AG10803 (cell line): ENCODE measurements at regions not wholly inside any gene's neighbourhood (a gene's known extent, or its start where the extent isn't known, plus 50 kb on each side); places are given as distances from the start of the nearest gene placed in this dataset.

Source experiments
- DNase-seq: peaks from one replicate; pipeline ENCODE4 v3.0.0; 2010; ENCODE audit warnings: low read depth
- H3K4me3 ChIP-seq: 2 replicates; pipeline ENCODE4 v1.5.1; 2011; ENCODE audit warnings: mild to moderate bottlenecking, low read length, control low read depth
- TF ChIP-seq, protein P1 (sequence below): conservative IDR thresholded peaks from 2 replicates; pipeline ENCODE4 v1.5.1; 2011; ENCODE audit warnings: mild to moderate bottlenecking, low read length, control low read depth, inconsistent platforms

DNA sequence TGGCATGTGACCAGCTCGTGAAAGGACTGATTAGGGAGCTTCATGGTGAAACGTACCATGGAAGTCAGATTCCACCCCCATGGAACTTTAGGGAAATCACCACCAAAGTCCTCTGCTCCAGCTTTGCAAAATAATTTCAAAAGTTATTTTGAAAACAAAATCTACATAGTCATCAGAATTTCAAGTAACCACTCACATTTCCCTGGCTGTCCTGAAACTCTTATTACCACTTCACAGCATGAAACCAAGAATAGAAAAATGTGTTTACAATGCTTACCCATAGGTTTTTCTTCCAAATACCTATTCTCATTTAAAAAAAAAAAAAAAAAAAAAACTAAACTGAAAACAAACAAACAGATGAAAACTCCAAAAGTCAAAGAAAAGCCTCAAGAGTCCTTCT, 198.7 kb downstream of the PDGFRA start:
- TF ChIP-seq, protein P1, sequence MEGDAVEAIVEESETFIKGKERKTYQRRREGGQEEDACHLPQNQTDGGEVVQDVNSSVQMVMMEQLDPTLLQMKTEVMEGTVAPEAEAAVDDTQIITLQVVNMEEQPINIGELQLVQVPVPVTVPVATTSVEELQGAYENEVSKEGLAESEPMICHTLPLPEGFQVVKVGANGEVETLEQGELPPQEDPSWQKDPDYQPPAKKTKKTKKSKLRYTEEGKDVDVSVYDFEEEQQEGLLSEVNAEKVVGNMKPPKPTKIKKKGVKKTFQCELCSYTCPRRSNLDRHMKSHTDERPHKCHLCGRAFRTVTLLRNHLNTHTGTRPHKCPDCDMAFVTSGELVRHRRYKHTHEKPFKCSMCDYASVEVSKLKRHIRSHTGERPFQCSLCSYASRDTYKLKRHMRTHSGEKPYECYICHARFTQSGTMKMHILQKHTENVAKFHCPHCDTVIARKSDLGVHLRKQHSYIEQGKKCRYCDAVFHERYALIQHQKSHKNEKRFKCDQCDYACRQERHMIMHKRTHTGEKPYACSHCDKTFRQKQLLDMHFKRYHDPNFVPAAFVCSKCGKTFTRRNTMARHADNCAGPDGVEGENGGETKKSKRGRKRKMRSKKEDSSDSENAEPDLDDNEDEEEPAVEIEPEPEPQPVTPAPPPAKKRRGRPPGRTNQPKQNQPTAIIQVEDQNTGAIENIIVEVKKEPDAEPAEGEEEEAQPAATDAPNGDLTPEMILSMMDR, result no peak
- no peak for DNase-seq
- H3K4me3 ChIP-seq, result no peak overlapping the region

DNA sequence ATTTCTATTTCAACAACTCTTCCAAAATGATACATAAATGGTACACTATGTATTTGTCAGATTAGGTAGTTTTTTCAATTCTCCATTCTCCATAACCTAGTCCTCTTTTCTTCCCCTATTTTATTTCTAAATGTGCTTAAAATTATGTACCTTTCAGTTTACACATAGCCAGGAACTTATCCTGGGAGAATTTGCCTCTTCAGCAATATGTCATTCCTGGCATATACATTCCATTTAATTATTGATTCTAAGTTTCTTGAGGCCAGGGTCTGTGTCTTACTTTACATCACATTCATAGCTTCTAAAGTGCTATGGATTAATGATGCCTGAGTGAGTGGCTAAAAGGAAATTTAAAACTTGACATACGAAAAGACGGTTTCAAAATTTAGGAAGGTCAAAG, 199.8 kb downstream of the PDGFRA start:
- DNase-seq, result no peak
- TF ChIP-seq, protein P1, result no peak

DNA sequence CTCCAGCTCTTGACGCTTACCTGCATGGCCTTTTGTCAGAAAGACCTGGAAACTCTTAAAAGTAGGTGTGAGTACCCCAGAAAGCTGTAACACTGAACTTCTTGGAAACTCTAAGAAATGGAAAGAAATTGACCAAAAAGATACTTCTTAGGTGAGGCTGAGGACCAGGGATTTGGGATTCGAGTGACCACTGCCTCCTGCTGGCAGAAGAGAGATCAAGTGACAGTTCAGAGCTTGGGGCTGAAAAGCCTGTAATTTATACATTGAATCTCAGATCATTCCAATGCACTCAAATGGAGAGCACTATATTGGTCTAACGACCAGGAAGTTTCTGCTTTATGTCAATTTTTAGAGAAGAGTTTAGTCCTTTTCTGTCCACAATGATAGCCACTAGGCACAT, 204.6 kb downstream of the PDGFRA start:
- TF ChIP-seq, protein P1, result peak; percentile 35; the same call in 1 of the 2 replicates
- peak; percentile 8 for DNase-seq
- H3K4me3 ChIP-seq, result no peak overlapping the region

More for the DNA sequence above, 199.8 kb downstream of the PDGFRA start:
- no peak overlapping the region for H3K4me3 ChIP-seq

DNA sequence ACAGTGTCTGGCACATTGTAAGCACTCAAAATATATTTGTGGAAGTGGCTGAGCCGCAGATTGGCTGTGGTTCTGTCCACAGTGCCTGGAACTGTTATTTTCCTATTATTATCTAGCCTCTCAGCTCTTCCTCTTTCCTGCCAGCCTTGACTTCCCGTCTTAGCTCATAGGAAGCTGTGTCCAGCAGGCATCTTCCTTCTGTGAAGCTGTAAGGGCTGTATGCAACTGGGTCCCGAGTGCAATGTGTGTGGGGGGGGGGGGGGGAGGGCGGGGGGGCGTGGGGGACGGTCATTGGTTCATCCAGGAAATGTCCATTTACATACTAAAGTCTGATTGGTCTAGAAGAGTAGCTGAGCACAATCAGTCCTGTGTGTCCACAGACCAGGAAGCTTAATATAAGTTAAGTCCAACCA, 210.7 kb downstream of the PDGFRA start:
- H3K4me3 ChIP-seq, result no peak overlapping the region; the same call in 1 of the 2 replicates
- DNase-seq, result peak; percentile 60
- TF ChIP-seq, protein P1, result no peak

DNA sequence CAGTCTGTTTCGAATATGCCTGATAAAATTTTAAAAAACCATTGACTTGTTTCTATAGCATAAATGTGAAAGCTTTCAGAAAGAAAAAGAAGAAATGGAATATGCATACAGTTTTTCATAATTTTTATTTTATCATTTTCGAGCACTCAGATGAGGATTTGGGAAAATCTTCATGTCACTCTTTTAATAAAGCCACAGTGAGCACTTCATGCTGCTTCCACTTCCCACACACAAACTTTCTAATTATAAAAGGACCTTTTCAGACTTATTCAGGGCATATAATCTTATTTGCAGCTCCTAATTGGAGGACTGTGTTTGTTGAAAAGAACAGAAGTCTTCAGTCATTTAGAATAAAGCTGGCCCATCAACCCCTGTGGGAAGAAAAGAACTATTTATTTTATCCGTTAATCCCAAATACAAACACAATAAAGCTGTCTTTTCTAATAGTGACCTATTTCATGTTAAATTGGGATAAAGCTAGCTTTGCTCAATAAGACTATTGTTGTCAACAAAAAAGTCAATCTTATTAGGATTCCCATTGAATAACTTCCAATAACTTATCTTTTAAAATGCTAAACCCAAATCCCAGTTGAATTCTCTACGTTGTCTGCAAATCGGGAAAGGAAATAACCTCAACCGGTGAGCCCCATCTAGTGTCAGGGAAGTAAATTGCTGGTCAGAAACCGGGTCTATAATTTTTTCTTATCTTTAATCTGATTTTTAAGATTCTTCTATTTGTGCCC, 211.5 kb downstream of the PDGFRA start:
- H3K4me3 ChIP-seq, result peak overlapping the region; percentile 11
- DNase-seq, result peak; percentile 44
- TF ChIP-seq, protein P1, result peak; percentile 76

DNA sequence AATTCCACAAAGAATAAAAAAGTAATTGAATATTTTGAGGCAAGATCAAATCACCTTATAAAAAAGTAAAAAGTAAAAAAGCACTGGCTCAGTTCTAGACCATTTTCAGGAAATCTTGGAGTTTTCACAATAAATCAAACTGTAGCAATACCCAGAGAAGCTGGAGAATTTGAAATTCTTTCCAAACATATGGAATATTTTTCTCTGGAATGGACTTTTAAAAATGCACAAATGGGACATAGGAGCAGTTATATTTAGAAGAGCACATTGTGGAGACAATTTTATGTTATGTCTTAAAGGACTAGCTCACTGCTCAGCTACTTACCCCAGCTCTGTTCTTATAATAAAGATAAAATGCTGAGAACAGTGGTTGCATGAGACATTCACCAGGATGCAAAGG, 211.9 kb upstream of the KIT start:
- peak; percentile 31 for DNase-seq
- TF ChIP-seq, protein P1, result no peak
- H3K4me3 ChIP-seq, result no peak overlapping the region

DNA sequence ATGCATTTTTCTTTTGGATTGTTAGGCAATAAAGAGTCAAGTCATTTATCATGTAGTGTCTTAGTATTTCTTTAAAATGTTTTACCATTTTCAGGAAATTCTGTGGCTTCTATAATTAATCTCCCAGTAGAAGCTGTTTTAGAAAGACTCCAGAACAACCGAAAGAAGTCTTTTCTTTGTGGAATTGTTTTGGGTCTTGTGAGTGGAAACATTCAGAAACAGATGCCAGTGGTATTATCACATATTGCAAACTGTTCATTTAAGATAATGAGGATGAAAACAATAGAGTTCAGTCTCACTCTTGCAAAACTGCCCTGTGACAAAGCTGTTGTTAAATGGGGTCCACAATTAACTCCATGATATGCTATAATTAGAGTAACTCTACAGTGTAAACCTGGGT, 211.2 kb upstream of the KIT start:
- no peak overlapping the region for H3K4me3 ChIP-seq
- peak; percentile 68 for DNase-seq
- TF ChIP-seq, protein P1, result no peak
